WERI-Rb-1 (cell line): ENCODE measurements at regions not wholly inside any gene's neighbourhood (a gene's known extent, or its start where the extent isn't known, plus 50 kb on each side); places are given as distances from the start of the nearest gene placed in this dataset.

Experiments used
- DNase-seq: peaks from one replicate; pipeline ENCODE4 v3.0.0-alpha.2; 2020
- H3K27ac ChIP-seq: fragments of 250-450 bp; sonication (Bioruptor Pico); 2 replicates; pipeline ENCODE4 v1.5.1; 2020; ENCODE audit warnings: mild to moderate bottlenecking, moderate library complexity
- H3K27me3 ChIP-seq: fragments of 250-450 bp; sonication (Bioruptor Pico); 2 replicates; pipeline ENCODE4 v1.5.1; 2021; ENCODE audit warnings: mild to moderate bottlenecking, low read depth, moderate library complexity; ENCODE audit not compliant: insufficient read depth, severe bottlenecking
- H3K36me3 ChIP-seq: fragments of 250-450 bp; sonication (Bioruptor Pico); 2 replicates; pipeline ENCODE4 v1.5.1; 2020; ENCODE audit warnings: mild to moderate bottlenecking, moderate library complexity
- H3K4me3 ChIP-seq: 2 replicates; pipeline ENCODE4 v1.5.1; 2011; ENCODE audit warnings: low read depth, mild to moderate bottlenecking, control low read depth, low read length
- H3K9me3 ChIP-seq: fragments of 250-450 bp; sonication (Bioruptor Pico); 2 replicates; pipeline ENCODE4 v1.5.1; 2021; ENCODE audit warnings: mild to moderate bottlenecking, moderate library complexity; ENCODE audit not compliant: severe bottlenecking
- CTCF ChIP-seq: IDR thresholded peaks from 2 replicates; pipeline ENCODE4 v1.5.1; 2011; ENCODE audit warnings: low read depth, mild to moderate bottlenecking, control low read depth, inconsistent platforms, low read length

- no peak for DNase-seq
- H3K4me3 ChIP-seq: no peak overlapping the region
- no peaks in the 10 kb centered on the region for H3K36me3 ChIP-seq
- no peaks in the 10 kb centered on the region for H3K9me3 ChIP-seq
- H3K27me3 ChIP-seq: no peaks in the 10 kb centered on the region
- TF ChIP-seq CTCF: no peak
- no peak overlapping the region for H3K27ac ChIP-seq
Measured at GRCh38 chr5:90022711-90023053, 386.9 kb downstream of the CETN3 start.

- no peak for TF ChIP-seq CTCF
- Histone ChIP-seq H3K27me3 (no peaks in the 10 kb centered on the region), H3K4me3 (no peak overlapping the region), H3K9me3 (no peaks in the 10 kb centered on the region), H3K36me3 (no peaks in the 10 kb centered on the region), H3K27ac (no peak overlapping the region)
- no peak for DNase-seq
Measured at GRCh38 chr5:90022002-90022710, 387.4 kb downstream of the CETN3 start.

- Histone ChIP-seq H3K27me3 (no peaks in the 10 kb centered on the region), H3K27ac (no peak overlapping the region), H3K4me3 (no peak overlapping the region), H3K36me3 (no peaks in the 10 kb centered on the region), H3K9me3 (no peaks in the 10 kb centered on the region)
- no peak for TF ChIP-seq CTCF
- no peak for DNase-seq
Measured at GRCh38 chr5:90020575-90021538, 388.7 kb downstream of the CETN3 start.

- H3K36me3 ChIP-seq: no peaks in the 10 kb centered on the region
- H3K9me3 ChIP-seq: no peaks in the 10 kb centered on the region
- no peak overlapping the region for H3K27ac ChIP-seq
- H3K4me3 ChIP-seq: no peak overlapping the region
- no peaks in the 10 kb centered on the region for H3K27me3 ChIP-seq
- no peak for TF ChIP-seq CTCF
- no peak for DNase-seq
Measured at GRCh38 chr5:90017239-90017638, 392.3 kb downstream of the CETN3 start.

- H3K36me3 ChIP-seq: no peaks in the 10 kb centered on the region
- H3K9me3 ChIP-seq: no peaks in the 10 kb centered on the region
- DNase-seq: no peak
- H3K4me3 ChIP-seq: no peak overlapping the region
- no peaks in the 10 kb centered on the region for H3K27me3 ChIP-seq
- H3K27ac ChIP-seq: no peak overlapping the region
- TF ChIP-seq CTCF: no peak
Measured at GRCh38 chr5:90015584-90016018, 394.0 kb downstream of the CETN3 start.
